Peyer's patch (tissue), 4 donors: ENCODE measurements at regions not wholly inside any gene's neighbourhood (a gene's known extent, or its start where the extent isn't known, plus 50 kb on each side); places are given as distances from the start of the nearest gene placed in this dataset.

Experiments used
- CTCF ChIP-seq, 6 experiments: fragments of 450-650 bp in 4 of 6; fragments of 200-600 bp in 2 of 6; sonication (generic) in 1 of 6; IDR thresholded peaks; one replicate each; pipeline ENCODE4 v1.5.1; 2017 to 2019; ENCODE audit warnings: antibody characterized with exemption in 6 of 6, mild to moderate bottlenecking in 3 of 6, moderate library complexity in 1 of 6
- POLR2A ChIP-seq, 2 donors: fragments of 450-650 bp; IDR thresholded peaks; one replicate each; pipeline ENCODE4 v1.5.1; 2017; ENCODE audit warnings: antibody characterized with exemption in 2 of 2, mild to moderate bottlenecking in 2 of 2, moderate library complexity in 2 of 2

DNA sequence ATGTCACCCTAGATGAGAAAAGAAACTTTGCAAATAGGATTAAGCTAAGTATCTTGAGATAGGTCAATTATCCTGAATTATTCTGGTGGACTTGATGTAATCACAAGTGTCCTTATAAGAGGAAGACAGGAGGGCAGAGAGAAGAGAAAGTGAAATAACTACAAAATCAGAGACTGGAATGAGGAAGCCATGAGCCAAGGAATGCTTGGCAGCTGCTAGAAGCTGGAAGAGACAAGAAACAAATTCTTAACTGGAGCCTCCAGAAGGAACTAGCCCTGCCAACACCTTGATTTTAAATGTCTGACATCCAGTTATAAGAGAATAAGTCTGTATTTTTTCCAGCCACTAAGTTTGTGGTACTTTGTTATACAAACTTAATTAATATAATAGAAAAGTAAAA lies 480.0 kb downstream of the NR2F1-AS1 start:
- TF ChIP-seq CTCF (IDR thresholded peaks at IDR 0.05) (no peak), POLR2A (IDR thresholded peaks at IDR 0.05) (no peak)
